Activated naive CD4-positive, alpha-beta T cell treated with anti-CD3 and anti-CD28 coated beads, Interleukin-2, amount 50 U/mL, for 16 hours (primary cell): ENCODE measurements at regions not wholly inside any gene's neighbourhood (a gene's known extent, or its start where the extent isn't known, plus 50 kb on each side); places are given as distances from the start of the nearest gene placed in this dataset.

Experiments
- DNase-seq: peaks from one replicate; pipeline ENCODE4 v3.0.0-alpha.2; 2020

DNA sequence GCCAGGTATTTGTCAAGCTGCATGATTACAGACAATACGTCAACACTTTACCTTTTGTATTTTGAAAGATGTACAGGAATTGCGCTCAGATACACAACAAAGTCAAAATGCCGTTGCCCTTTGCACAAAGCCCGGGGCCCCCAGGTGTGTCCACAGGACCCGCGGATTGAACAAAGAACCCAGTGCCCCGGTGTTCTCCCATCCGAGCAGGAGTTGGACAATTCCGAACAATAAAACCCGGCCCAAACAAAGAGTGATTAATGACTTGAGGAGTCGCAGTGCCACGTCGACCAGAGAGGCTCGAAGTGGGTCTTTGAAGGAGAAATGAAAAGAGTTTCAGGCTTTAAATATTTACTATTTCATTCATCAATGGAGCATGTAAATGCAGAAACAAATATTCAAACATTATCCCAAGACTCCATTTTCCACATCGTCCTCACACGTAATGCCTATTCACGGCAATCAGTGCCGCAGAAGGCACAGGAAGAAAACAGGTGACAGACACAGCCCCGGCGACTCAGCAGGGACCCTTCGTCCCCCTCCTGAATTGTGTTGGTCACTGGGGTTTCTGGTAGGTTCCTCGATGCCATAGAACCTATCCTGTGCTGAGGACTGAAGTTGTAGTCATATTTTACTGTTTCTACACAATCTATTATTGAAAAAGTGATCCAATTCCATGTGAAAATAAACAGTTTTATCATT, 70.9 kb upstream of the MGMT start:
- no peak for DNase-seq

- no peak for DNase-seq
Measured at GRCh38 chr10:129397198-129397974, 69.7 kb upstream of the MGMT start.

- DNase-seq = no peak
Measured at GRCh38 chr10:129398711-129399141, 68.3 kb upstream of the MGMT start.

GRCh38 chr10:129400426-129400825, 66.6 kb upstream of the MGMT start:
- no peak for DNase-seq

GRCh38 chr10:129402459-129402858, 64.6 kb upstream of the MGMT start:
- DNase-seq = no peak

DNA sequence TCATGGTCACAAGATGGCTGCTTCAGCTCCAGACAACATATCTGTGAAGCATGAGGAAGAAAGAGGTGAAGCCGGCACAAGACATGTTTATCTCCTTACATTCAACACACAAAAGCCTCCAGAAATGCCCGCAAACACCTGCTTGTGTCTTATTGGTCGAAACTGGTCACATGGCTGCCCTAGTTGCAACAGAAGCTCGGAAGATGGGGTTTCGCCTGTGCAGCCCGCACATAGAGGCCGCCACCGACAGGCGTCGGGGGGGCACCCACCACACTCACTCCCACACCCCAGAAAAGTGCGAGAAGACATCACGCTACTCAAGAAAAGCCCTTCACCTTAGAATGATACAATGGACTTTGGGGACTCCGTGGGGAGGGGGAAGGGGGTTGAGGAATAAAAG, 63.0 kb upstream of the MGMT start:
- no peak for DNase-seq

- no peak for DNase-seq
Measured at GRCh38 chr10:129405389-129405788, 61.7 kb upstream of the MGMT start.

DNA sequence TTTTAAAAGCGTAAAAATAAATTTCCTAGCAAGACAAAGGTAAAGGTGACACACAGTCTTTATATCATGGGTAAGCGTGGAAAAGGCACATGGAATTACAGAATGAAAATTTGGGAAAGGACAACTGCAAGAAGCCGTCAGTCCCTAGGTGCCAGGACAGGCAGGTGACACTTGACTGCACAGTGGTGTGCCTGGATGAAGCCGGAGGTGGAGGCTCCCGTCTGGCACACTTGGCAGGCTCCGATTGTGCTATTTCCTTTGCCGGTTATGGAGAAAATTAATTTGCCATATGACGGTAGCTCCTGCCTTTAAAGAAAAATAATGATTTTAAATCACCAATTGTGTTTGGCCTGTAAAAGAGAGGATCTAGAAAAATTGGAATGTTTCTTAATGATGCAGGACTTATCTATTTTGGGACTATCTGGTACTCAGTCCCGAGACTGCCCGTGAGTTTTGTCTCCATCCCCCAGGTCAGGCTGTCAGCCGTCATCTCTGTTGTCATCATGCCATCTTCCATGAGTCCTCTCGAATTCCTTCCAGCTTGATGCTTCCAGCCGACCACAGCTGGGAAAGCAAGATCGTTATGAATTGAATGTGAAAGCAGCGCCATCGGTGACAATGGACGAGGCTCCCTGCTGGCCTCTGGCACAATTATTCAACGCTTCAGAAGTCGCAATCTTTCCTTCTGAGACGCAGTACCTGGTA, 56.2 kb upstream of the MGMT start:
- no peak for DNase-seq

DNA sequence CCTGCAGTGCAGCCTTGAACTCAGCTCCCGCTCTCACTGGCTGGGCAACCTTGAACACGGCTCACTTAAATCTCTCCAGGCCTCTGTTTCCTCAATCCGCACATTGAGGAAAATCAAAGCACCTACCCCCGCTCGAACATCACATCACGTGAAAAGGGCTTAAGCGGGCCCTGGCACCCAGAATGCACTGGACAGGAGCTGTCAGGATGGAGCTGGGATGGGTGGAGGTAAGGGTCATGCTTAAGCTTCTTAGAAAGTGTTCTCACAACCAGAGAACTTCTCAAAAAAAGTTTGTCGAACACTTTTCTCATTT, 55.7 kb upstream of the MGMT start:
- DNase-seq = no peak

GRCh38 chr10:129411772-129412171, 55.3 kb upstream of the MGMT start:
- no peak for DNase-seq

GRCh38 chr10:129413024-129413423, 54.0 kb upstream of the MGMT start:
- no peak for DNase-seq

GRCh38 chr10:129415215-129416140, 51.6 kb upstream of the MGMT start:
- no peak for DNase-seq

DNA sequence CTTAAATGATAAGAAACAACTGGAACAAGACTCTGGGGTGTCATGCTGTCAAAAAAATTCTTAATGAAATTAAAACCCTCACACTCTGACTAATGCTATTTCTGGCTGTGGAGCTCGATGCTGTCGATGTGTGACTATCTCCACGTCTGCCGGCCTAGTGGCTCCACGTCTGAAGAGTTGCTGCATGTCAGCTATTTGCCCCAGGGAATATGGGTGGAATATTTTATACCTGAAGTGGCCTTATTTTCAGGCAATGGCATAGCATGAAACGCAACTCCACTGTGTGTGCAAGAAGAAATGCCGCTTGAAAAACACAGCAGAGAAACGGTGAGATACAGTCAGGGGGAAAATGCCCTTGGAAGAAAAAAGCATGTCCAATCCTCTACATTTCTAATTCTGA, 50.9 kb upstream of the MGMT start:
- DNase-seq = no peak

DNA sequence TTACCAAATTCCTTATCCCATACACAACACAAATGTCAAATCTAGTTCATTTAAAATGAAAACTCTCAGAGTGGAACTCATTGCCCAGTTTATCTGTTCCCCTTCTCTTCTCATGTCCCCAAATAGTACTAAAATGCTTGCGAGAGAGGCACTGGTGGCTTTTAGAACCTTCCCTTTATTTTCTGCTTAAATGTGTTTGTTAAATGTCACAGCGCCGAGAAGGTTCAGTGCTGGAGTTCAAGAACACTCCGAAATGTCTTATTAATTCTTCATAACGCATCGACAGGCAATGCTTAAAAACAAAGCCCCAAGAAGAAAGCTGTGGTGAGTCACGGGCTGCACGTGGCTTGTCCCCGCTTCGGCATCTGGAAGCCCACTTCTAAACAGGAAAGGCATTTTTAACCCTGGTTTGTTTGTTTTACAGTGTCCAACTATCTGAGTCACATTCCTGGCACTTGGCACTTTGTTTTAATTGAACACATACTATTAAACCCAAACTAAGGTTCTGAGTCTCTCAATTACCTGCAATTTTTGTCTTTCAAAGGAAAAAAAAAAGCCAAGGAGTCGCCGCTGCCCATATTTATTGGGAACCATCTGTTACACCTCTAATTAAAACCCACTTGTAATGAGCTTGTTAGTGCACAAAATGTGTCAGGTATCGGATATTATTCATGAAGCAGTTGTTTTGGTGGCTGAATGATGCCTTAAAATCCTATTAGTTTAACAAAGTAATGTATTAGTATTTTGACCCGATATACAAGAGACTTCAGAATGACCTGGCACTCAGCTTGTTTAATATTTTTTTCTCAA, 49.9 kb upstream of the MGMT start:
- DNase-seq = no peak
